Heart left ventricle (tissue), 16 donors: ENCODE measurements at regions not wholly inside any gene's neighbourhood (a gene's known extent, or its start where the extent isn't known, plus 50 kb on each side); places are given as distances from the start of the nearest gene placed in this dataset.

Source experiments
- ATAC-seq, 4 donors: fragments of 200-7000 bp; cut with Tn5 transposase; one replicate each; pipeline ENCODE4 v1.9.1; 2020 to 2022; ENCODE audit warnings: moderate library complexity in 4 of 4, mild to moderate bottlenecking in 3 of 4, moderate number of reproducible peaks in 1 of 4
- DNase-seq, 5 donors: peaks; one replicate each; pipeline ENCODE4 v3.0.0-alpha.2; 2020
- H3K27ac ChIP-seq, 12 donors: fragments of 200-600 bp; sonication (generic) in 4 of 12; one replicate each; pipeline versions ENCODE4 v1.5.0 to v1.8.0; 2016 to 2022; ENCODE audit warnings: mild to moderate bottlenecking in 2 of 12
- H3K27me3 ChIP-seq, 9 donors: fragments of 200-600 bp; sonication (generic) in 2 of 9; one replicate each; pipeline versions ENCODE4 v1.5.1 to v1.8.0; 2016 to 2022; ENCODE audit warnings: mild to moderate bottlenecking in 3 of 9
- H3K36me3 ChIP-seq, 9 donors: fragments of 200-600 bp; sonication (generic) in 2 of 9; one replicate each; pipeline versions ENCODE4 v1.5.0 to v1.8.0; 2018 to 2022; ENCODE audit warnings: mild to moderate bottlenecking in 2 of 9
- H3K4me1 ChIP-seq, 12 donors: fragments of 200-600 bp; sonication (generic) in 4 of 12; one replicate each; pipeline versions ENCODE4 v1.5.0 to v1.8.0; 2016 to 2022; ENCODE audit warnings: mild to moderate bottlenecking in 3 of 12
- H3K4me3 ChIP-seq, 12 donors: fragments of 200-600 bp; sonication (generic) in 4 of 12; one replicate each; pipeline versions ENCODE4 v1.5.0 to v1.8.0; 2017 to 2022; ENCODE audit warnings: mild to moderate bottlenecking in 9 of 12, moderate library complexity in 4 of 12
- H3K9me3 ChIP-seq, 12 donors: fragments of 200-600 bp; sonication (generic) in 4 of 12; one replicate each; pipeline versions ENCODE4 v1.5.0 to v1.8.0; 2016 to 2022; ENCODE audit warnings: mild to moderate bottlenecking in 1 of 12
- POLR2A ChIP-seq, 2 donors: fragments of 450-650 bp; IDR thresholded peaks; one replicate each; pipeline ENCODE4 v1.6.1; 2017; ENCODE audit warnings: antibody characterized with exemption in 2 of 2, mild to moderate bottlenecking in 2 of 2, moderate library complexity in 2 of 2
- WGBS, 4 donors: extraction: QIAGEN DNeasy Blood & Tissue Kit in 2 of 4; methylation state at CpG; one replicate each; pipeline versions ENCODE4 v1.1.5 to v1.1.7; 2013 to 2018; 5-methylcytosine and 5-hydroxymethylcytosine counted together
- intact Hi-C, 10 donors: fragments of 100-400 bp; cut with DNase I; formaldehyde crosslinking; loops; one replicate each; pipeline versions ENCODE4 v1.11.1 to v1.14.2; 2022
- TF ChIP-seq, protein P1 (sequence below), 12 donors: fragments of 200-600 bp; sonication (generic) in 4 of 12; IDR thresholded peaks; one replicate each; pipeline versions ENCODE4 v1.5.0 to v1.8.0; 2018 to 2022; ENCODE audit warnings: antibody characterized with exemption in 12 of 12, mild to moderate bottlenecking in 5 of 12
- donor health status: ischemic (EF 13 %, LVEDD 7.1; RV severe dilation, severe dysfunction).
- donor health status: healthy with polysubstance abuse.
- donor health status: DM: no; HTN: yes; CAD: no.
- donor health status: DM: no; HTN: no; CAD: no.
- donor health status: ischemic (EF 25% LVEDD 6.9; RV normal size, moderate dysfunction).
- donor health status: ischemic (EF 25% LVEDD 5.7; RV mildly dilated, moderate dysfunction).
- donor health status: healthy.
- donor health status: DM: yes; HTN: yes; CAD: no.
- donor health status: ischemic (EF 35%, LVEDD 5.7; RV mildly dilated, moderate dysfunction).
- donor health status: nonischemic (EF 11% LVEDD 7.7; RV severe dilation, severe dysfunction).
- donor health status: DM: yes; HTN: yes; CAD: no.
- donor health status: PGD.
- donor health status: ischemic (EF 29% LVEDD 5.4; RV normal size, mild dysfunction).
- donor health status: nonischemic (EF 23%, LVEDD 6.1; RV moderate dilation, normal function).

DNA sequence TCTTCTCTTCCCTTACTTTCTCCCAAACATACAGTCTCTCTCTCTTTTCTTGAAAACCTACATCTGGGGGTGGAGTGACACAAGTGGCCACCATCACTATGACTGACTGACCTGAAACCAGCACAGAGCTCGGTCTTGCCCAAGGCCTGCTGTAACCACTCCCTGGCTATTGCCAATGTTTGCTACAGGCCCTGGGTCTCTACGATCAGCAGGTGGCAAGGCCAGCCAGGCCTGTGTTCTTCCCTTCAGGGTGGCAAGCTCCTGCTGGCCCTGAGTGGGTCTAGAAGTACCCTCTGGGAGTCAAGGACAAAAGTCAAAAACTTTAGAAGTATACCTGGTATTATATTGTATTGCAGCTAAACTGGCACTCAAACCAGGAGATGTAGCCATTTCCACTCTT, 140.9 kb upstream of the TGFBR2 start:
- no peak overlapping the region for H3K4me3 ChIP-seq
- intact Hi-C loops: no loop called here
- no peak for ATAC-seq
- WGBS, 4 donors: 96 to 100% (median 100%) methylated on average over 2 of the region's 2 CpGs
- no peaks in the 10 kb centered on the region for H3K27me3 ChIP-seq
- no peaks in the 10 kb centered on the region for H3K36me3 ChIP-seq
- H3K9me3 ChIP-seq: peaks cover 0 to 19% (median 2%) of the 10 kb centered on the region in 12 donors
- TF ChIP-seq, protein P1, sequence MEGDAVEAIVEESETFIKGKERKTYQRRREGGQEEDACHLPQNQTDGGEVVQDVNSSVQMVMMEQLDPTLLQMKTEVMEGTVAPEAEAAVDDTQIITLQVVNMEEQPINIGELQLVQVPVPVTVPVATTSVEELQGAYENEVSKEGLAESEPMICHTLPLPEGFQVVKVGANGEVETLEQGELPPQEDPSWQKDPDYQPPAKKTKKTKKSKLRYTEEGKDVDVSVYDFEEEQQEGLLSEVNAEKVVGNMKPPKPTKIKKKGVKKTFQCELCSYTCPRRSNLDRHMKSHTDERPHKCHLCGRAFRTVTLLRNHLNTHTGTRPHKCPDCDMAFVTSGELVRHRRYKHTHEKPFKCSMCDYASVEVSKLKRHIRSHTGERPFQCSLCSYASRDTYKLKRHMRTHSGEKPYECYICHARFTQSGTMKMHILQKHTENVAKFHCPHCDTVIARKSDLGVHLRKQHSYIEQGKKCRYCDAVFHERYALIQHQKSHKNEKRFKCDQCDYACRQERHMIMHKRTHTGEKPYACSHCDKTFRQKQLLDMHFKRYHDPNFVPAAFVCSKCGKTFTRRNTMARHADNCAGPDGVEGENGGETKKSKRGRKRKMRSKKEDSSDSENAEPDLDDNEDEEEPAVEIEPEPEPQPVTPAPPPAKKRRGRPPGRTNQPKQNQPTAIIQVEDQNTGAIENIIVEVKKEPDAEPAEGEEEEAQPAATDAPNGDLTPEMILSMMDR (IDR thresholded peaks at IDR 0.05): no peak
- TF ChIP-seq POLR2A (IDR thresholded peaks at IDR 0.05): no peak
- DNase-seq: no peak
- peak overlapping the region in 1 of 12 donors; percentile 68 for H3K27ac ChIP-seq
- H3K4me1 ChIP-seq: peaks cover 0 to 3% (median 0%) of the 10 kb centered on the region in 12 donors

DNA sequence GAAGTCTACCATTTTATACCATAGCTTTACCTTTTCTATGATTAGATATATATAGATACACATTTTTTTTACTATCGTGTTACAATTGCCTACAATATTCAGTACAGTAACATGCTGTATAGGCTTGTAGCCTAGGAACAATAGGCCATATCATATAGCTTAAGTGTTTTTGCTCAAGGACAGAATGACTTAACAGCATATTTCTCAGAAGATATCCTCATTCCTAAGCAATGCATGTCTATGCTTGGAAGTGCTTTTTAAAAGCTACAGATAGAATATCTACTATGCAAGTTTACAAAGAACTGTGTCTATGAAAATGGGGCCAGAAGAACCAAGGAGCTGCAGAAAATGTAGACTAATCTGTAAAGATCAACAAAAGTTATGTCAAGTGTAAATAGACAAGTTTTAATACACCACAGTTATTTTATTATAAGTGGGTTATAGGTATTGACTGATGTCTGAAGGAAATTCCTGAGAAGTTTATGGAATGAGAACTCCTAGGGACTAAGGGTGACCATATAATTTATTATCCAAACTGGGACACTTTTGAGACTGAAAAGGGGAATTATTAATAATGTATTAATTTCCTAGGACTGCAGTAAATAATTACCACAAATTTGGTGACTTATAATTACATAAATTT, 138.7 kb upstream of the TGFBR2 start:
- no peak for TF ChIP-seq POLR2A (IDR thresholded peaks at IDR 0.05)
- TF ChIP-seq, protein P1 (IDR thresholded peaks at IDR 0.05): no peak
- H3K27me3 ChIP-seq: no peaks in the 10 kb centered on the region
- H3K27ac ChIP-seq: no peak overlapping the region
- ATAC-seq (no peak), DNase-seq (no peak)
- H3K4me3 ChIP-seq: no peak overlapping the region
- H3K36me3 ChIP-seq: no peaks in the 10 kb centered on the region
- 74 to 87% (median 79%) methylated on average over 1 of the region's 1 CpG for WGBS, 4 donors
- peaks cover 0 to 23% (median 10%) of the 10 kb centered on the region in 12 donors for H3K4me1 ChIP-seq
- peaks cover 0 to 19% (median 2%) of the 10 kb centered on the region in 12 donors for H3K9me3 ChIP-seq
- intact Hi-C loops: no loop called here

DNA sequence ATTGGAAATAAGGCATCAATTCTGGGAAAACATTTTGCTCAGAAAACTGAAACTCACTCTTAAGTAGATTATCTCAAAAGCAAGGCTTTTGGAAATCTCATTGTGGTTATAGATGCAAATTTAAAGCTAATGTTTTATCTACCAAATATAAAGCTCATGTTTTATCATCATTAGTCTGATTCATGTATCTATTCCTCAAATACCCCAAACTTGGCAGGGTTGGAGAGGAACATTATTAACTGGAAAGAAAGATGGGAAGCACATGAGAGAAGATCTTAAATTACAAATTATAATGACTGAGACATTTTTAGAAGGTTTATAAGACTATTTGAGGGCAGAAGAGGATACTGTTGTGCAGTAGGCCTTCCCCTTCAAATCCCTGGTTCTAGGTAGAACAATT, 137.3 kb upstream of the TGFBR2 start:
- Histone ChIP-seq H3K27me3 (no peaks in the 10 kb centered on the region), H3K9me3 (peaks cover 0 to 15% (median 2%) of the 10 kb centered on the region in 12 donors), H3K4me1 (peaks cover 0 to 33% (median 12%) of the 10 kb centered on the region in 12 donors), H3K27ac (no peak overlapping the region), H3K4me3 (no peak overlapping the region), H3K36me3 (no peaks in the 10 kb centered on the region)
- intact Hi-C loops: no loop called here
- DNase-seq (no peak), ATAC-seq (no peak)
- TF ChIP-seq POLR2A (IDR thresholded peaks at IDR 0.05): no peak
- TF ChIP-seq, protein P1 (IDR thresholded peaks at IDR 0.05): no peak

DNA sequence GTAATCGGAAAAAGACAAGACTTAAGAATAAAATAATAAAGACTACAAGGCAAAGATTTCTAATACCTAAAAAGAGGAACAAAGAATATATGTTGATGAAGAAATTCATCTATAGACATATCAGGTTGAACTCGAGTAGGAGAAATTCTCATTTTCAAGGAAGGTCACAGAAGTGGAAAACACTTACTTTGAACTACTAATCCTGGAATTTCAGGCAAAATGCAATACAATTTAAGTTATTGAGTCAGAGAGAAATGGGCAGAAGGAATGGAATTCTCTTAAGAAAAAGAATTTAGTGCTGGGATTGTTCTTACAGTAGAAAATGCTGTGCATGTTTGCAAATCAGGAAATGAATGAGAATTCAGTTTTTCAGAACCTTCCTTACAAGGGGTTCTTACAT, 135.9 kb upstream of the TGFBR2 start:
- H3K27ac ChIP-seq: peak overlapping the region in 1 of 12 donors; percentile 86
- H3K4me3 ChIP-seq: no peak overlapping the region
- no peaks in the 10 kb centered on the region for H3K27me3 ChIP-seq
- 92 to 97% (median 95%) methylated on average over 2 of the region's 2 CpGs for WGBS, 4 donors
- DNase-seq: no peak
- no peak for ATAC-seq
- no peak for TF ChIP-seq POLR2A (IDR thresholded peaks at IDR 0.05)
- TF ChIP-seq, protein P1 (IDR thresholded peaks at IDR 0.05): no peak
- H3K36me3 ChIP-seq: no peaks in the 10 kb centered on the region
- H3K4me1 ChIP-seq: peaks cover 0 to 44% (median 12%) of the 10 kb centered on the region in 12 donors
- peaks cover 0 to under 1% (median 0%) of the 10 kb centered on the region in 12 donors for H3K9me3 ChIP-seq
- intact Hi-C loops: no loop called here
